NT2/D1 (cell line): ENCODE measurements at regions not wholly inside any gene's neighbourhood (a gene's known extent, or its start where the extent isn't known, plus 50 kb on each side); places are given as distances from the start of the nearest gene placed in this dataset.

Source experiments
- SUZ12 ChIP-seq: IDR thresholded peaks from 2 replicates; pipeline ENCODE4 v1.6.1; 2011; ENCODE audit not compliant: insufficient read length, insufficient read depth; ENCODE audit errors: extremely low read depth
- YY1 ChIP-seq: IDR thresholded peaks from 2 replicates; pipeline ENCODE4 v1.6.1; 2011; ENCODE audit not compliant: insufficient read length, insufficient read depth
- ZNF274 ChIP-seq: IDR thresholded peaks from 2 replicates; pipeline ENCODE4 v1.6.1; 2011; ENCODE audit warnings: mild to moderate bottlenecking, low read depth, low read length

- TF ChIP-seq YY1 (no peak), ZNF274 (no peak), SUZ12 (no peak)
Observed at GRCh38 chr1:189751311-189751710, 726.4 kb downstream of the BRINP3 start.
